H1 (cell line): ENCODE measurements at regions not wholly inside any gene's neighbourhood (a gene's known extent, or its start where the extent isn't known, plus 50 kb on each side); places are given as distances from the start of the nearest gene placed in this dataset.

Experiments used
- CHD1 ChIP-seq: IDR thresholded peaks from 2 replicates; pipeline ENCODE4 v1.6.1; 2012; ENCODE audit warnings: low read depth, low read length, improper control_type of control experiment
- CHD2 ChIP-seq: IDR thresholded peaks from 2 replicates; pipeline ENCODE4 v1.6.1; 2012; ENCODE audit warnings: low read length, improper control_type of control experiment
- KDM5A ChIP-seq: fragments of 200-600 bp; IDR thresholded peaks from 2 replicates; pipeline ENCODE4 v1.7.1; 2012; ENCODE audit warnings: mild to moderate bottlenecking, low read length, inconsistent platforms, mixed read lengths

DNA sequence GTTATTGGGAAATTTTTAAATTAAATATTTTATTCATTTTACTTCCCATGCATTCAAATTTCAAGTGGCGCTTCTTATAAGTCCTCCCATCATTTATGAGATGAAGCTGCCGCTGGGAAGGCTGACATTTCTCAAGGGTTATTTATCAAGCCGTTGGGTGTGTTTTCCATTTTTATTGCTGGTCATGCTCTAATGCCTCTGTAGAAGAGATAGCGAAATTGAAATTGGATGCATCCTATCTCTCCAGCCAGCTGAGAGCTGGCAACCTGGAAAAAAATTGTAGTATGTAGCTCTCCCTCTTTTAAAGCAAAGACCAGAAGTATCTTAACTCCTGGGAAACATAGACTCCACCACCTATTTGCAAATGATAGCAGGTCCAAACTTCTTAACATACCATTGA is 135.9 kb downstream of the C6orf118 start (continued):
- no peak for TF ChIP-seq CHD1
- no peak for TF ChIP-seq KDM5A
- TF ChIP-seq CHD2 = no peak
- TF ChIP-seq, all 59 proteins: peak for 0
